HepG2 (cell line): ENCODE measurements at regions not wholly inside any gene's neighbourhood (a gene's known extent, or its start where the extent isn't known, plus 50 kb on each side); places are given as distances from the start of the nearest gene placed in this dataset.

ENCODE experiments used
- ATAC-seq: fragments of 200-7000 bp; cut with Tn5 transposase; 3 replicates; pipeline ENCODE4 v1.9.1; 2020; ENCODE audit warnings: mild to moderate bottlenecking, moderate library complexity
- BruUV-seq: library from RNA; stranded (reverse); fragments of 400-500 nt; replicated peaks from 2 replicates; lab custom pipeline; 2021; lab: Mats Ljungman, UMichigan
- CTCF ChIA-PET: fragments of 300-600 bp; formaldehyde crosslinking; extraction: SDS; loops from one replicate; lab custom pipeline; 2021; ENCODE audit warnings: low total read pairs, inconsistent platforms, low intra/inter-chr PET ratio; lab: Yijun Ruan, JAX
- POLR2A ChIA-PET: fragments of 350-600 bp; sonication (Branson Sonifier 250); formaldehyde crosslinking; loops from one replicate; lab custom pipeline; 2020; ENCODE audit warnings: antibody characterized with exemption, inconsistent platforms; lab: Yijun Ruan, JAX
- DNase-seq: peaks from one replicate; pipeline ENCODE4 v3.0.0-alpha.2; 2015; ENCODE audit warnings: low spot score
- FAIRE-seq: peaks from 3 replicates; lab custom pipeline; 2011; peaks lifted over from hg19 to GRCh38; lab: Jason Lieb, UNC
- H2AFZ ChIP-seq: one replicate; pipeline ENCODE4 v1.6.1; 2011; ENCODE audit warnings: low read length, inconsistent platforms
- H3K27ac ChIP-seq: fragments of 300-600 bp; 3 replicates; pipeline ENCODE4 v1.8.0; 2011; ENCODE audit warnings: mixed run types, mild to moderate bottlenecking, mixed read lengths, low read length, inconsistent platforms; ENCODE audit not compliant: insufficient read depth; ENCODE audit errors: extremely low read length
- H3K27me3 ChIP-seq, 2 experiments: fragments of 200-600 bp in 1 of 2; 2 replicates in 1 of 2; 3 replicates in 1 of 2; pipeline versions ENCODE4 v1.6.0 to v1.8.0; 2011; ENCODE audit warnings: low read length in 2 of 2, mild to moderate bottlenecking in 2 of 2, moderate library complexity in 2 of 2, inconsistent platforms in 1 of 2; ENCODE audit not compliant: insufficient read depth in 2 of 2, control insufficient read depth in 1 of 2
- H3K36me3 ChIP-seq, 2 experiments: fragments of 200-600 bp in 1 of 2; replicated peaks in 1 of 2; 2 replicates in 1 of 2; 3 replicates in 1 of 2; pipeline versions ENCODE4 v1.5.1 to v1.8.0; 2011; ENCODE audit warnings: low read length in 2 of 2, inconsistent platforms in 1 of 2; ENCODE audit not compliant: insufficient read depth in 2 of 2, control insufficient read depth in 1 of 2
- H3K4me1 ChIP-seq: 2 replicates; pipeline ENCODE4 v1.5.1; 2012; ENCODE audit warnings: low read length, inconsistent platforms; ENCODE audit not compliant: insufficient read depth
- H3K4me2 ChIP-seq: 2 replicates; pipeline ENCODE4 v1.6.0; 2011; ENCODE audit warnings: low read depth, low read length, inconsistent platforms
- H3K4me3 ChIP-seq, 3 experiments: fragments of 200-600 bp in 1 of 3; sonication (generic), shearing (Covaris generic) in 1 of 3; replicated peaks in 1 of 3; 2 replicates each; pipeline ENCODE4 v1.5.1; 2011 to 2016; ENCODE audit warnings: low read length in 3 of 3, inconsistent platforms in 2 of 3, low read depth in 2 of 3, mild to moderate bottlenecking in 2 of 3, control low read depth in 1 of 3, mixed read lengths in 1 of 3; ENCODE audit not compliant: insufficient read depth in 1 of 3
- H3K79me2 ChIP-seq: one replicate; pipeline ENCODE4 v1.6.1; 2011; ENCODE audit warnings: low read length, inconsistent platforms; ENCODE audit not compliant: insufficient read depth
- H3K9ac ChIP-seq: 2 replicates; pipeline ENCODE4 v1.6.0; 2011; ENCODE audit warnings: mild to moderate bottlenecking, low read depth, low read length, inconsistent platforms; ENCODE audit not compliant: insufficient read depth
- H3K9me3 ChIP-seq: 2 replicates; pipeline ENCODE4 v1.5.1; 2012; ENCODE audit warnings: mild to moderate bottlenecking, low read length
- H4K20me1 ChIP-seq: 2 replicates; pipeline ENCODE4 v1.6.0; 2011; ENCODE audit warnings: inconsistent platforms, mild to moderate bottlenecking, low read length, moderate library complexity; ENCODE audit not compliant: insufficient read depth
- ARID5B ChIP-seq: IDR thresholded peaks from 2 replicates; pipeline ENCODE4 v1.4.0; 2020; ENCODE audit warnings: mild to moderate bottlenecking, missing genetic modification reagents
- BRD4 ChIP-seq: sonication (generic); formaldehyde crosslinking; IDR thresholded peaks from 2 replicates; pipeline ENCODE4 v1.4.0; 2020; ENCODE audit warnings: missing genetic modification reagents
- ETV6 ChIP-seq: sonication (generic); formaldehyde crosslinking; conservative IDR thresholded peaks from 2 replicates; pipeline ENCODE4 v1.4.0; 2020; ENCODE audit warnings: missing genetic modification reagents
- KLF9 ChIP-seq: IDR thresholded peaks from 2 replicates; pipeline ENCODE4 v1.6.1; 2016; ENCODE audit warnings: low read depth
- MIER2 ChIP-seq: IDR thresholded peaks from 2 replicates; pipeline ENCODE4 v1.6.1; 2016; ENCODE audit warnings: missing biosample characterization, missing genetic modification reagents
- PRPF4 ChIP-seq: fragments of 200-400 bp; formaldehyde crosslinking; IDR thresholded peaks from 2 replicates; pipeline ENCODE4 v1.6.1; 2016; ENCODE audit warnings: low read length, low read depth; ENCODE audit not compliant: poor library complexity, severe bottlenecking
- TIGD3 ChIP-seq: sonication (generic); formaldehyde crosslinking; IDR thresholded peaks from 2 replicates; pipeline ENCODE4 v1.5.1; 2020; ENCODE audit warnings: mild to moderate bottlenecking, missing genetic modification reagents, borderline replicate concordance
- ZNF205 ChIP-seq: IDR thresholded peaks from 2 replicates; pipeline ENCODE4 v1.6.1; 2018; ENCODE audit warnings: missing biosample characterization, missing genetic modification reagents
- ZNF30 ChIP-seq: sonication (generic); formaldehyde crosslinking; IDR thresholded peaks from 2 replicates; pipeline ENCODE4 v1.5.0; 2020; ENCODE audit warnings: mild to moderate bottlenecking, missing genetic modification reagents
- ZNF326 ChIP-seq: sonication (generic); formaldehyde crosslinking; IDR thresholded peaks from 2 replicates; pipeline ENCODE4 v1.4.0; 2020; ENCODE audit warnings: missing genetic modification reagents, borderline replicate concordance
- ZNF337 ChIP-seq: sonication (generic); formaldehyde crosslinking; IDR thresholded peaks from 2 replicates; pipeline ENCODE4 v1.5.1; 2020; ENCODE audit warnings: missing genetic modification reagents, low read depth, mild to moderate bottlenecking, borderline replicate concordance
- ZNF431 ChIP-seq: sonication (generic); formaldehyde crosslinking; IDR thresholded peaks from 2 replicates; pipeline ENCODE4 v1.9.0; 2022; ENCODE audit warnings: missing genetic modification reagents, low read depth, mild to moderate bottlenecking, borderline replicate concordance
- ZSCAN12 ChIP-seq: sonication (generic); formaldehyde crosslinking; IDR thresholded peaks from 2 replicates; pipeline ENCODE4 v1.9.0; 2021; ENCODE audit warnings: mild to moderate bottlenecking, missing genetic modification reagents
- WGBS: methylation state at CpG from one replicate; pipeline ENCODE4 v1.1.6; 2017; ENCODE audit warnings: low lambda C conversion rate; 5-methylcytosine and 5-hydroxymethylcytosine counted together
- in situ Hi-C: cut with HindIII; loops from 2 replicates; pipeline ENCODE4 v1.10.0; 2017; ENCODE audit warnings: low pct_unique_long_range_greater_than_20kb; ENCODE audit not compliant: extremely low pct_ligation_motif_present
- intact Hi-C: fragments of 100-400 bp; cut with micrococcal nuclease; formaldehyde crosslinking; loops from one replicate; pipeline ENCODE4 v1.10.0; 2022; ENCODE audit not compliant: unreplicated experiment

GRCh38 chr6:113758214-113758613 lies 98.9 kb upstream of the MARCKS start:
- no TSS peak for BruUV-seq
- Histone ChIP-seq H2AFZ (no peak overlapping the region), H3K27me3 (peaks cover 0 to 3% of the 10 kb centered on the region in 2 experiments; a peak in 1 of 5 replicates), H3K27ac (no peak overlapping the region), H3K36me3 (no peaks in the 10 kb centered on the region), H4K20me1 (no peaks in the 10 kb centered on the region), H3K79me2 (no peaks in the 10 kb centered on the region), H3K4me1 (peaks cover 9% of the 10 kb centered on the region; the same call in 1 of the 2 replicates), H3K4me2 (no peak overlapping the region), H3K9ac (no peak overlapping the region), H3K9me3 (no peaks in the 10 kb centered on the region), H3K4me3 (no peak overlapping the region)
- ATAC-seq (no peak), FAIRE-seq (no peak), DNase-seq (no peak)
- 36% methylated on average over 7 of the region's 7 CpGs for WGBS
- intact Hi-C loops, result no loop called here
- POLR2A ChIA-PET, result no interaction called here
- in situ Hi-C loops, result no loop called here
- CTCF ChIA-PET, result no interaction called here
- TF ChIP-seq ZNF431 (CRISPR knock-in tag) (no peak), ZNF205 (CRISPR knock-in tag) (no peak), ZNF30 (no peak), PRPF4 (no peak), ETV6 (no peak), MIER2 (no peak), ARID5B (CRISPR knock-in tag) (no peak), ZNF337 (CRISPR knock-in tag) (no peak), TIGD3 (CRISPR knock-in tag) (no peak), ZSCAN12 (CRISPR knock-in tag) (no peak), ZNF326 (CRISPR knock-in tag) (no peak), BRD4 (CRISPR knock-in tag) (no peak), KLF9 (CRISPR knock-in tag) (no peak)
